K562 (cell line): ENCODE measurements at regions not wholly inside any gene's neighbourhood (a gene's known extent, or its start where the extent isn't known, plus 50 kb on each side); places are given as distances from the start of the nearest gene placed in this dataset.

ENCODE experiments used
- KLF6 ChIP-seq: fragments of 250-450 bp; sonication (Bioruptor Pico); IDR thresholded peaks from 2 replicates; pipeline ENCODE4 v1.4.0; 2020; ENCODE audit warnings: mild to moderate bottlenecking, moderate library complexity, borderline replicate concordance
- PRDM10 ChIP-seq: fragments of 450-650 bp; IDR thresholded peaks from 2 replicates; pipeline ENCODE4 v1.6.1; 2018; ENCODE audit not compliant: partially characterized antibody
- RHOXF2B ChIP-seq: fragments of 250-450 bp; sonication (Bioruptor Pico); conservative IDR thresholded peaks from 2 replicates; pipeline ENCODE4 v1.5.1; 2021
- SLC30A9 ChIP-seq: fragments of 250-450 bp; sonication (Bioruptor Pico); IDR thresholded peaks from 2 replicates; pipeline ENCODE4 v1.8.0; 2022; ENCODE audit warnings: mild to moderate bottlenecking, moderate library complexity
- SOX6 ChIP-seq: fragments of 450-650 bp; IDR thresholded peaks from 2 replicates; pipeline ENCODE4 v1.6.1; 2014; ENCODE audit warnings: mild to moderate bottlenecking
- ZKSCAN3 ChIP-seq: fragments of 250-450 bp; sonication (Bioruptor Pico); IDR thresholded peaks from 2 replicates; pipeline ENCODE4 v1.4.0; 2020
- ZNF668 ChIP-seq: fragments of 250-450 bp; sonication (Bioruptor Pico); IDR thresholded peaks from 2 replicates; pipeline ENCODE4 v1.8.0; 2022; ENCODE audit warnings: mild to moderate bottlenecking, inconsistent platforms
- ZNF830 ChIP-seq: fragments of 250-450 bp; sonication (Bioruptor Pico); IDR thresholded peaks from 2 replicates; pipeline ENCODE4 v1.5.0; 2021; ENCODE audit warnings: mild to moderate bottlenecking
- TF ChIP-seq, protein P1 (sequence below): fragments of 250-450 bp; sonication (Bioruptor Pico); IDR thresholded peaks from 2 replicates; pipeline ENCODE4 v1.9.0; 2021; ENCODE audit warnings: mild to moderate bottlenecking

DNA sequence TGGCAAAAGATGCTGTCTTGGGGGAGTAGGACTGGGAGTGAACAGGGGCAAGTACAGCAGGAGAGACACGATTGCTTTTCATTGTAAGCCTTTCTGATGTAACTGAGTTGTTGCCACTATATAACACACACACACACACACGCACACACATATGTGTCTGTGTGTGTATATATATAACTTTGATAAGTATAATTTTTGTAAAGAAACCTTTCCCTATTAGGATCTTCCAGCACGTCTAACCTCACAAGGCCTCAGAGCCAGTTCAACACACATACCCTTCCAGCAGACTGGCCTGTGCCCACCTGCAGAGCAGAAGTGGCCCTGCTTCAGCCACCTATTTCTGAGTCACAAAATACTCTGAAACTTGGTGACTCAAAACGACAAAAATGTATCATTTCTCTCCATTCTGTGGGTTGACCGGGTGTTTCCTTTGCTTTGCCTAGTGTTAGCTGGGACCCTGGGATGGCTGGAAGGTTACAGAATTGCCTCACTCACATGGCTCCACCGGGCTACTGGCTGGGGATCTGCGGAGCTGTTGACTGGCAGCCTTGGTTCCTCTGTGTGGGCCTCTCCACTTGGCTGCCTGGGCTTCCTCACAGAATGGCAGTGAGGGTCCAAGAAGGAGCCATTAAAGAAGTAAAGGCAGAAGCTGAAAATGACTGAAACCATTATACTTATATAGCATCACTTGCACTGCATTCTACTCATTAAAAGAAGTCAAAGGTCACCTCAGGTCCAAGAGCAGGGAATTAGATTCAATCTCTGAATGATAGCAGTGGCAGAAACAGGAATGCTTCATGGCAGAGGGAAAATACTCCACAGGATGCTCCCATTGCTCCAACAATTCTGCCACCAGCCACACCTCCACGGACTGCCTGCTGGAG, 126.4 kb downstream of the BANF2 start (continued):
- no peak for TF ChIP-seq PRDM10
- no peak for TF ChIP-seq RHOXF2B (CRISPR knock-in tag)
- no peak for TF ChIP-seq ZNF830 (CRISPR knock-in tag)
- no peak for TF ChIP-seq SLC30A9 (CRISPR knock-in tag)
- TF ChIP-seq ZNF668 = no peak
- no peak for TF ChIP-seq ZKSCAN3
- no peak for TF ChIP-seq SOX6
- TF ChIP-seq KLF6 (CRISPR knock-in tag) = no peak
- TF ChIP-seq, protein P1, sequence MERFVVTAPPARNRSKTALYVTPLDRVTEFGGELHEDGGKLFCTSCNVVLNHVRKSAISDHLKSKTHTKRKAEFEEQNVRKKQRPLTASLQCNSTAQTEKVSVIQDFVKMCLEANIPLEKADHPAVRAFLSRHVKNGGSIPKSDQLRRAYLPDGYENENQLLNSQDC (CRISPR knock-in tag) = no peak
- TF ChIP-seq, all 486 proteins: peak for 0
